IPS-NIHi7 (cell line): ENCODE measurements at regions not wholly inside any gene's neighbourhood (a gene's known extent, or its start where the extent isn't known, plus 50 kb on each side); places are given as distances from the start of the nearest gene placed in this dataset.
A peak's percentile ranks its signal among the peaks of the same experiment; 100 is the strongest.

Experiments
- DNase-seq: peaks from one replicate; pipeline ENCODE4 v3.0.0; 2012; ENCODE audit warnings: mixed read lengths; ENCODE audit errors: extremely low spot score

- no peak for DNase-seq
These were observed 134.4 kb upstream of the SLC1A4 start for GRCh38 chr2:64854773-64855237.

- DNase-seq = no peak
These were observed 131.4 kb upstream of the SLC1A4 start for GRCh38 chr2:64857581-64858471.

- DNase-seq = no peak
These were observed 130.5 kb upstream of the SLC1A4 start for GRCh38 chr2:64858541-64859311.

GRCh38 chr2:64859312-64860212, 129.6 kb upstream of the SLC1A4 start:
- DNase-seq = peak; percentile 89

- DNase-seq = no peak
These were observed 128.8 kb upstream of the SLC1A4 start for GRCh38 chr2:64860276-64860885.

DNA sequence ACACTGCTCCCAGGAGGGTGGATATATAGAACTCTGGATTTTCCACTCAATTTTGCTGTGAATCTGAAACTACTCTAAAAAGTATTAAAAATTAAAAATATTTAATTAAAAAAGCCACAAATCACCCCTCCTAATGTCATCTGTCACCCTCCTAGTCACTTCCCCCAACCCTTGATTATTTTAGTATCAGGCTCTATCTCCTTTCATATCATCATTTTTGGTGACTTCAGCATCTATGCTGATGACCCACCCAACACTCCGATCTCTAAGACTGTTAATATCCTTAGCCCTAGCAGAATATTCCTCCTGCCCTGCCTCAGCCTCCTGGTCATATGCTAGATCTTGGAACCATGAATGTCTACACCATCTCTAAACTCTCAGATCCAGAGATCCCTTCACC, 128.3 kb upstream of the SLC1A4 start:
- no peak for DNase-seq

DNA sequence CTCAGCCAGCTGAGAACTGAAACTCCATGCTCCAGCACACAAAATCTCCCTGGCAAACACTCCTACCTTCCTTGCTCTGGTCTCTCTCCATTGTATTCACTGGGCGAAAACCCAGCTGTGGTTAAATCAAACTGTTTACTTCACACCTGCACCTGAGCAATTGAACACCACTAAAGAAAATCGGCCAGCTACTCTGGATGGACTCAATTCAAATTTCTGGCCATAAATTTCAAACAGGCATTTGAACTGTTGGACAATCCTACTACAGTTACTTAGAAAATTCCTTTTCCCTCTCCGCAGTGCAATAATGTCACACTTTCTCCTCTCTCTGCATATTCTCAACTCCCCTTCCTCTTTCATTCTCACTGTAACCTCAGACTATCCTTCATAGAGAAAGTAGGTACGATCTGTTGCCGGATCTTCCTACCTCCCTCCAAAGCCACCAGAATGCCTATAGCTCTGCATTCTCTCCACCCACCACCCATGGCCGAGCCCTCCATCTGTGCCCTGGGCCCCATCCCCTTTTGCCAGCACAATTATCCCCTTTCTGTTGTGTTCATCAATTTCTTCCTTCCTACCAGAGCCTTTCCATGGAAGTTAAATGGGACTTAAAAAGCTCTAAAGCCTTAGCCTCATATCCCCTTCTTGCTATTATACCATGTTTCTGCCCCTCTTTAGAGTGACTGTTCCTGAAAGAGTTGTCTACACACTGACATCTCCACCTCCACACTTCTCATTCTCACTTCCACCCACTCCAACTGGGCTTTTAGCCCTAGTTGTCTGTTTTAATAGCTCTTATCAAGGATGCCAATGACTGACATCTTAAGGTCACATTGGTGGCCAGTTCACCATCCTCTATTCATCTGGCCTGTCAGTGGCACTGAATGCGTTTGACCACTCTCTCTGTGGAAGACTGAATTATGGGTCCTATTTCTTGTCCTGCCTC, 127.5 kb upstream of the SLC1A4 start:
- no peak for DNase-seq

- DNase-seq = no peak
These were observed 126.6 kb upstream of the SLC1A4 start for GRCh38 chr2:64862623-64863022.

DNA sequence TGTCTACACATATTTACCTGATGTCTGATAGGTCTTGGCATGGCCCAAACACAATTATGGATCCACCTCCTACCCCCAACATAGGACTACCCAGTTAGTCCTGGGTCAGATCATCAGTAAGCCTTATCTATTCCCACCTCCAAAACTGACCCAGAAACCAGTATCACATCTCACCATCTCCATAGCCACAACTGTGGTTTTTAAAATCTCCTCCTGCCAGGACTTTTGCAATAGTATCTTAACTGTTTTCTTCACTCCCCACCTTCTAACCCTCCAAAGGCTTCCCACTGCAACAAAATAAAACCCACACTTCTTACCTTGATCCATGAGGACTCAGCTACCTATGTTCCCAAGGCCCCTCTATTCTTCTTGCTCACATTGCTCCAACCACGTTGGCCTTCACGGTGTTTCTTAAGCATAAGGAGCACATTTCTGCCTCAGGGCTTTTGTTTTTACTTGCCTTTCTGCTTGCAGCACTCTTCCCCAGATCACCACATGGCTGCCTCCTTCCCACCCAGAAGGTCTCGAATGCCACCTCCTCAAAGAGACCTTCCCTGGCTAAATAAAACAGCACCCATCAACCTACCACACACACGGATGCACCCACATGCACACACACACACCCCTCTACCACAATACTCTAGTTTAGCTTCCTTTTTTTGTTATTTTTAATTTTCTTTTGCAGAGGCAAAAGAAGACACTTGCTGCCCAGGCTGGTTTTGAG, 125.9 kb upstream of the SLC1A4 start:
- DNase-seq = no peak

GRCh38 chr2:64865073-64865830, 123.9 kb upstream of the SLC1A4 start:
- peak; percentile 87 for DNase-seq

DNA sequence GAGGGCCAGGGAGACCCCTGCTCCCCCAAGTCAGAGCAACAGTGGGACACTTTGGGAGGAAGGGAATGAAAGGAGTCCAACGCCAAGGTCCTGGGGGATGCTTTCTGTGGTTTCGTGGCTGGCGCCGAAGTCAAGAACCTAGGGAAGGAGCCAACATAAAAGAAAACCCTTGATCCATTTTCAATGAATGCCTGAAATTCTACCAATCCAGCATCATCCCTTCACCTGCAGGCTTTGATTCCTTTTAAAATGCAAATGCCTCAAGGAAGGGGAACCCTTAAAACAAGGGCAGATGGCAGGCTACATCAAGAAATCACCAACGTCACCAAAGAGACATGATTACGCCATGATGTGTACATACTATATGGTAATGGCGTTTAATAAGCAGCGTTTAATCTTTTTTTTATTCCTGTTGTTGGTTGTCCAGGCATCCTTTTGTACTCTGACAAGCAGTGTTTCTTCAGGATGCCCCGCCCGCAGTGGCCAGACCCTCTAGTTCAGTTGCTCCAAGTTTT, 123.3 kb upstream of the SLC1A4 start:
- DNase-seq = no peak

- DNase-seq = no peak
These were observed 122.4 kb upstream of the SLC1A4 start for GRCh38 chr2:64866797-64867196.

DNA sequence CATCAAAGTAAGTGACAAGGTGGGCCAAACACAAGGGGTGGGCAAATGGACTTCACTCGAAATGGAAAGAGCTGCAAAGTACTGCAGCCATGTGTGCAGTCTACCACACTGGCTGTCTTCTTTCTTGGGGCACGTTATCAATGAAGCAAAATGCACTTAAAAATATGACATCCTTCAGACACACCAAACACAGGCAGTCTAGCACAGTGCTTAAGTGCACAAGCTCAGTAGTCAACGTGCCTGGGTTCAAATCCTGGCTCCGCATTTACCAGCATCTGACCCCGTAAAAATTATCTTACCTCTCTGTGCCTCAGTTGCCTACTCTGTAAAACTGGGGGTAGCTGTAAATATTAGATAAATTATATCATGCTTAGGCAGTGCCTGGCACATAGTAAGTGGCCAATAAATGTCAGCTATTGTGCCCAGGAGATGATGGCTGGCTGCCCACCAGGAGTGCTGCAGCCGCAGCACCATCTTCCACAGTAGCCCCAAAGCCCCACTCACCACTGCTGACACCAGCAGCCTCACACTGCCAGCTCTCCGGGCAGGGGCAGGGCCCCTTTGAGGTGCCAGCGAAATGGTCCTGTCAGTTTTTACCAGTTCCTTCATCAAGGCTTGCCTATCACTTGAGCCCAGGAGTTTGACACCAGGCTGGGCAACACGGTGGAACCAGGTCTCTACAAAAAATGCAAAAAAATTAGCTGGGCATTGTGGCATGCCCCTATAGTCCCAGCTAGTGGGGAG, 121.8 kb upstream of the SLC1A4 start:
- no peak for DNase-seq

GRCh38 chr2:64869126-64869525, 120.1 kb upstream of the SLC1A4 start:
- no peak for DNase-seq

- DNase-seq = peak; percentile 85
These were observed 115.7 kb upstream of the SLC1A4 start for GRCh38 chr2:64873472-64873924.

DNA sequence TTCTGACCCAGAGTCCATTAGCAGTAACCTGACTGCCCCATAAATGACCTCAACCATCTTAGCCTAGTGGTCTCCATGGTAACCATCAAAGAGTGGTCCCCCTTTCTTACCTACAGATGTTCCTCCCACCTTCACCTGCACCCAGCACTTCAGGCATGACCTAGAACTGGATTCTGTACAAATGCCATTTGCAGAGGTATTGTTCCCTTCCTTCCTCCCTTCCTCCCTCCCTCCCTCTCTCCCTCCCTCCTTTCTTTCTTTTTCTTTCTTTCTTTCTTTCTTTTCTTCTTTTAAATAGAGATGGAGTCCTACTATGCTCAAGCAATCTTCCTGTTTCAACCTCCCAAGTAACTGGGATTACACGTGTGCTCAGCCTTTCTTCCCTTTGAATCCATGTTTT, 114.6 kb upstream of the SLC1A4 start:
- DNase-seq = no peak

GRCh38 chr2:64875368-64875767, 113.8 kb upstream of the SLC1A4 start:
- no peak for DNase-seq
